PFSK-1 (cell line): ENCODE measurements at regions not wholly inside any gene's neighbourhood (a gene's known extent, or its start where the extent isn't known, plus 50 kb on each side); places are given as distances from the start of the nearest gene placed in this dataset.

Experiments
- SIN3A ChIP-seq: IDR thresholded peaks from 2 replicates; pipeline ENCODE4 v1.6.1; 2012; ENCODE audit warnings: mild to moderate bottlenecking, low read length, moderate library complexity, borderline replicate concordance; ENCODE audit not compliant: insufficient read depth
- TAF1 ChIP-seq: IDR thresholded peaks from 2 replicates; pipeline ENCODE4 v1.6.1; 2012; ENCODE audit warnings: low read length, control low read depth, borderline replicate concordance; ENCODE audit not compliant: insufficient read depth
- TF ChIP-seq, protein P1 (sequence below), 2 experiments: IDR thresholded peaks; 2 replicates each; pipeline versions ENCODE4 v1.6.1 to v1.8.0; 2011 to 2012; ENCODE audit warnings: low read depth in 2 of 2, low read length in 2 of 2, control low read depth in 1 of 2, inconsistent platforms in 1 of 2, mild to moderate bottlenecking in 1 of 2, moderate library complexity in 1 of 2; ENCODE audit not compliant: insufficient read depth in 1 of 2

GRCh38 chr17:33679595-33679994 lies 386.5 kb upstream of the ASIC2 start:
- TF ChIP-seq TAF1: no peak
- TF ChIP-seq, protein P1, sequence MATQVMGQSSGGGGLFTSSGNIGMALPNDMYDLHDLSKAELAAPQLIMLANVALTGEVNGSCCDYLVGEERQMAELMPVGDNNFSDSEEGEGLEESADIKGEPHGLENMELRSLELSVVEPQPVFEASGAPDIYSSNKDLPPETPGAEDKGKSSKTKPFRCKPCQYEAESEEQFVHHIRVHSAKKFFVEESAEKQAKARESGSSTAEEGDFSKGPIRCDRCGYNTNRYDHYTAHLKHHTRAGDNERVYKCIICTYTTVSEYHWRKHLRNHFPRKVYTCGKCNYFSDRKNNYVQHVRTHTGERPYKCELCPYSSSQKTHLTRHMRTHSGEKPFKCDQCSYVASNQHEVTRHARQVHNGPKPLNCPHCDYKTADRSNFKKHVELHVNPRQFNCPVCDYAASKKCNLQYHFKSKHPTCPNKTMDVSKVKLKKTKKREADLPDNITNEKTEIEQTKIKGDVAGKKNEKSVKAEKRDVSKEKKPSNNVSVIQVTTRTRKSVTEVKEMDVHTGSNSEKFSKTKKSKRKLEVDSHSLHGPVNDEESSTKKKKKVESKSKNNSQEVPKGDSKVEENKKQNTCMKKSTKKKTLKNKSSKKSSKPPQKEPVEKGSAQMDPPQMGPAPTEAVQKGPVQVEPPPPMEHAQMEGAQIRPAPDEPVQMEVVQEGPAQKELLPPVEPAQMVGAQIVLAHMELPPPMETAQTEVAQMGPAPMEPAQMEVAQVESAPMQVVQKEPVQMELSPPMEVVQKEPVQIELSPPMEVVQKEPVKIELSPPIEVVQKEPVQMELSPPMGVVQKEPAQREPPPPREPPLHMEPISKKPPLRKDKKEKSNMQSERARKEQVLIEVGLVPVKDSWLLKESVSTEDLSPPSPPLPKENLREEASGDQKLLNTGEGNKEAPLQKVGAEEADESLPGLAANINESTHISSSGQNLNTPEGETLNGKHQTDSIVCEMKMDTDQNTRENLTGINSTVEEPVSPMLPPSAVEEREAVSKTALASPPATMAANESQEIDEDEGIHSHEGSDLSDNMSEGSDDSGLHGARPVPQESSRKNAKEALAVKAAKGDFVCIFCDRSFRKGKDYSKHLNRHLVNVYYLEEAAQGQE (IDR thresholded peaks at IDR 0.05; ENCODE audit: insufficient read depth in 1 of 2, low read depth in 2 of 2, low read length in 2 of 2): no peak
- no peak for TF ChIP-seq SIN3A
